Muscle of arm (tissue), 1 donor: ENCODE measurements at regions not wholly inside any gene's neighbourhood (a gene's known extent, or its start where the extent isn't known, plus 50 kb on each side); places are given as distances from the start of the nearest gene placed in this dataset.
"Not testable (repeated sequence)": the region's sequence is repeated elsewhere in the genome, so short reads cannot be mapped to it uniquely, and the experiment has no call there.

Source experiments
- DNase-seq: peaks from one replicate; pipeline ENCODE4 v3.0.0-alpha.2; 2013

DNA sequence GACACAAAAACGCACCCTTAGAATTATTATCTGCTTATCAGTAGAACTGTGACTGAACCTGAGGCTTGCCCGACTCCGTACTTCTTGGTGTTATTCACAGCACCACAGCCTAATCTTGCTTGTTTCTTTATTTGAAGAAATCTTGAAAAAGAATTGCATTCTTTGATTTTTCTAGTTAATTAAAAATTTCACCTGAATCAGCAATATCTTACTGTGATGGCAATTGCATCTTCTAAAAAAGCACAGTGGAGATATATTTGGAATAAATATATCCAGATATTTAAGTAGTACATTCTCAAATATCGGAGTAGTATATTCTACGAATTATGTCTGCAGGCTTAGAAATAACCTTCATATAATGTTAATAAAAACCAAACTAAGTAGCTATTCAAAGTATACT is 90.1 kb upstream of the LYSMD4 start:
- no peak for DNase-seq

DNA sequence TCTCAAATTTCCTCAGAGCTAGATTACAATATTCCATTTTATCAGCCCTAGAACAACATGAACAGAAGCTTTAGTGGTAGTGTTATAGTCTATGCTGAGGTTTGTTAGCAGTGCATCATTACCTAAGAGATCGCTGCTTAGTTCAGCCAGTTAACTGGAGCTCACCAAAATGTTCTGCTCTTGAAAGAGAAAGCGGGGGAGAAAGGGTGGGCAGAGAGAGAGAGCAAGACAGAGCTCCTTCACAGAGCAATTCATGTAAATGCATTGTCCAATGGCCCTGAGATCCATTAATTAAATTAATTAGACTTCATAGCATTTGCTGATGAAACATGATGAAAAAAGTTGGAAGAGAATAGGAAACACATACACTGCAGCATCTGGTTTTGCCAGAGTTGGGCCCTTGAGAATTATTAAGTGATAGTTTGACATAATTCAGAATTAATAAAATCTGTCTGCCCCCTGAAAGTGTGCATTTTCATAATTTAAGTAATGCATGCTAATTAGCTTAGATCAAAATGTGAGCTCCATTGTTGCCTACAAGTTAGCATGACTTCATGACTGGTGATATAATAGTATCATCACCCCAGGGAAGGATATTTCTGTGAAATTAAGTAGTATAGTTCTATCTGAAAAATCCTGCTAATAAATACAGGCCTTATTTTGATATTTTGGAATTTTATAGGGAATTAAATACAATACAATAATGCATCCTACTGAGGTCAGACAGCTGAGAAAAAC is 86.9 kb upstream of the LYSMD4 start:
- DNase-seq = no peak

DNA sequence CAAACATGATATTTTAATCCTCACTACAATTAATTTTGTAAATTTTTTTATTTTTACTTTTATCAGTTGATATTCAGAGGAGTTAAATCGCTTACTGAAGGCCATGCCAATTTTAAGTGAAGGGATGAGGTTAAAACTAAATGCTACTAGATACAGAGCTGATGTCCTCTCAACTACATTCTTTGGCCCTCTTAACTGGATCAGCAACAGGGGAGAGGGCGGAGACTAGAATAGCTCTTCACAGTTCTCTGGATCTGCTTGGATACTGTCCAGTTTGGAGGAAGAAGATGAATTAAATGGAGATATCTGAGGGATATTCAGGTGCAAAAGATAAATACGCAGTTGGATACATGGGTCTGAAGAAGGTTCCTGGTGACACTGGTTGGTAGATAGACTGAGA is 85.6 kb upstream of the LYSMD4 start:
- DNase-seq = no peak

DNA sequence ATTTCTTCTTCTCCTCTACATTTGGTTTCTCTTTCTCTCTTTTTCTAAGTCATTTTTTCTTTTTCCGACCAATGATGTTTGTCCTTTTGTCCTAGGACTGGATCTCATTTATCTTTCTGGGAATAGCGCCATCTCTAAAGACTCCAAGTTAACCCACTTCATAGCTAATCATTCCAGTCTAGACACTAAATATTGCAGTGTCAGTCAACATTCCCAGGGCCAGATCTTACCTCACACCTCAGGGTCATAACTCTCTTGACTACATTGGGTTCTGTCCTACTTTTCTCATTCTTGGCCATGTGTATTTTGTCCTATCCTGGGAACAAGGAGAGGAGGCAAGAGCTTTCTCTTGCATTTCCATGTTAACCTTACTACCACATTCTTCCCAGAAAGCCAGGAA is 83.6 kb upstream of the LYSMD4 start:
- not testable (repeated sequence) for DNase-seq

DNA sequence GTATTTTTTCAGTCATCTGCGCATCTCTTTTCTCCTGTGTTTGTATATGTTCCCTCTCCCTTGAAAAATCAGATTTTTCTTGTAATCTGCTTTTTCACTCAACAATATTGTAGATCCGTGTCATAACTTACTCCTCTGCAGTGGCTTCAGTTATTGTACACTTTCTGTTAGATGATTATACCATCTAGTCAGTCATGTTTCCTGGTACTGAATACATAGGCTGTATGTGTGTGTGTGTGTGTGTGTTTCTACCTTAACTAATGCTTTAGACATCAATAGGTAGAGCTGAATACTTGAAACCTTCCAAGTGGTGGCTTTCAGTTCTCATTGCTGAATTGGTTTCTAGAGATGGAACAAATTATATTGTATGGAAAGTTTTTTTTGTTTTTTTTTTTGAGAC is 77.4 kb upstream of the LYSMD4 start:
- DNase-seq = not testable (repeated sequence)

DNA sequence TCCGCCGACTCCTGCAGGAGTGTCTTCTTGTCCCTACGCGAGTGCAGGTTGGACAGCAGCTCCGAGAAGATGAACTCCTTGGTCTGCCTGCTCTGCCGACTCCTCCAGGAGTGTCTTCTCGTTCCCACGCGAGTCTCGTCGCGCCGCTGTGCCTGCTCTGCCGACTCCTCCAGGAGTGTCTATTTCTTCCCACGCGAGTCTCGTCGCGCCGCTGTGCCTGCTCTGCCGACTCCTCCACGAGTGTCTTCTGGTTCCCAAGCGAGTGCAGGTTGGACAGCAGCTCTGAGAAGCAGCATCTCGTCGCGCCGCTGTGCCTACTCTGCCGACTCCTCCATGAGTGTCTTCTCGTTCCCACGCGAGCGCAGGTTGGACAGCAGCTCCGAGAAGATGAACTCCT is 66.6 kb upstream of the LYSMD4 start:
- not testable (repeated sequence) for DNase-seq

DNA sequence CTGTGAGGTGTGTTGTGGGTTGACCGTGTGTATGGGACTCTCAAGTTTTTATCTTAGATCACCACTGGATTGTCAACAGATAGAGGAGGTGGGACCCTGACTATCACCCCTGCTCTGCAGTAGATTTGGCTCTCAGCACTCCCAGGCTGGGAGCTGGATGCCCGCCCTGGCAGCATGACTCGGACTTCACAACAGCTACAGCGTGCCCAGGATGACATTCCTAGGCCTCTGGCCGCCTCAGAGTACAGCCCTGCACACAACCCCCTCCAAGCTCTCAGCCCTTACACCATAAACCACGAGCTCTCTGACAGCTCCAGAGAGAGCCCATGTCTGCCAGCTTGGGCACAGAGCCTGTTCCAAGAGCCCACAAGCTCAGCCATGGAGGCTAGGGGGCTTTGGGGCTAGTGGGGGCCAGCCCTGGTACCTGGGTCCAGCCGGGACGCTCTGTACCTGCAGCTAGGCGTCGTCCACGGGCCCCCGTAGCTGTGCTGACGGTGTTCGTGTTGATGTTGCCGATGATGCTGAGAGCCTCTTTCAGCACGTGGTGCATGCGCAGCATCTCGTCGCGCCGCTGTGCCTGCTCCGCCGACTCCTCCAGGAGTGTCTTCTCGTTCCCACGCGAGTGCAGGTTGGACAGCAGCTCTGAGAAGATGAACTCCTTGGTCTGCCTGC is 66.1 kb upstream of the LYSMD4 start:
- not testable (repeated sequence) for DNase-seq

DNA sequence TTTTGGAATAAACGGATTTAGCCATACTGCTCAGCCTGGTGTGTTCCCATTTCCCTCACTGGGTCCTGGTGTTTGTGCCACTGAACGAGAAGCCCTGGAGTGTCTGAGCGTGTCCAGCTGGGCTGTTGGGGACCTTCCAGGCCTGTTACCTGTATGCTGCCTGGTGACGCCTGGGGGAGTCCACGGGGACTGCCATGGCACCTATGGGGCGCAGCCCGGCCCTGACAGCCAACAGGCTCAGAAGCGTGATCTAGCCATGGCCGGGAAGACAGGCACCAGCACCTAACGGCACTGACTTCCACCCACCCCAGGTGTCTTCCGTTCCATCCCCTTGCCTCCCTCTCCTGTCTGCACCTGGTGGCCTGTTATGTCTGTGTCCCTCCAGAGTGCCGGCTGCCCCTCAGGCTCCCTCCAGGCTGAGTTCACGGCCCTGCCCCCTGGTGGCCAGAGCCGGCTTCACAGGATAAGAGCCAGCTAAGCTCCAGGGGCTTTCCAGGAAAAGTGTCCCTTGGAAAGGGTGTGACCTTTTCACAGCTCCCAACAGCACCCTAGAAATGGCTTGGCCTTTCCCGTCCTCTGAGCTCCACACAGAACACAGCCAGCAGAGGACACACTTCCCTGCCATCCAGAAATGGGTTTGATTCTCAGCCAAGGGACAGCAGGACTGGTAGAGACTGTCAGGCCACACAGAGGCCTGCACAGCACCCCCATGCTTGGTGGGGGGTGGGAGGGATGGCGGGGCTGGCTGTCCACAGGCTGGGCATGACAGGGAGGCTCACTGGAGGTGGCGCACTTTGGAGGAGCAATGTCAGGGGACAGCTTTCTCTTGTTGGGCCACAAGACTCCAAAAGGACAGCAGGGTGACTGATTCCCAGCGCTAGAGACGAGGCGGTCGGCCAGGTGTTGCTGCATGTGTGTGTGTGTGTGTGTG is 64.0 kb upstream of the LYSMD4 start:
- not testable (repeated sequence) for DNase-seq

DNA sequence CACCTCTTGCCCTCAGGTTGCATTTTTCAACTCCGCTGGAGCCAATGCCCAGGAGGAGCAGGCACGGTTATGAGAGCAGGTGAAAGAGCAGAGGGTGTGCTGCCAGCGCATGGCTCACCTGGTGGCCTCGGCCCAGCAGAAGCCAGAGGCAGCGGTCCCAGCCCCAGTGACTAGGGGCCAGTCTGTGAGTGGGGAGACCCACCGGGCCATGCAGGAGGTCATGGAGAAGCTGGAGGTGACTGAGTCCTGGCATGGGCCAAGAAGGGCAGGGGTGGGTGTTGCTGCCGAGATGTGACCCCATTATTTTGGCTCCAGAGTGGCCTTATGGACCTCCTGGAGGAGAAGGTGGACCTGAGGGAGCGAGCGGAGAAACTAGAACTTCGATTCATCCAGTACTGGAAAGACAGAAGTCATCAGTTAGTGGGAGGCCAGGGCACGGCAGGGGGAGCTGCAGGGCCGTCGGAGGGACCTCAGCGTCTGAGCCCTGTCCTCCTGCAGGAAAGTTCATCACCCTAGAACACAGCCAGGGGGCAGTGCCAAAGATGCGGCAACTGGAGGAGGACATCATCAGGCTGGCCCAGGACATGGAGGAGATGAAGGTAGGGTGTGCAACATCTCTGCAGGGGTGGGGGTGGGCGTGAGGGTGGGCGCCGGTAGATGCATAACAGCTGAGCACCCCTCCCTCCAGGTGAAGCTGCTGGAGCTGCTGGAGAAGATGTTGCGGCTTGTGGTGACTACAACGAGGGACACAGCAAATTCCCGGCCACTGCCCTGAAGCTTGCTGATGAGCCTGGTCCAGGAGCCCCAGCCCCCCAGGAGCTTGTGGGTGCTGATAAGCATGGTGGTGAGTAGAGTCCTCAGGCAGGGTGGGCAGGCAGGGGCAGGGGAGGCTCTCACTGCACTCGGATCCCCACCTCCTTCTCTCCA is 58.9 kb upstream of the LYSMD4 start:
- not testable (repeated sequence) for DNase-seq

DNA sequence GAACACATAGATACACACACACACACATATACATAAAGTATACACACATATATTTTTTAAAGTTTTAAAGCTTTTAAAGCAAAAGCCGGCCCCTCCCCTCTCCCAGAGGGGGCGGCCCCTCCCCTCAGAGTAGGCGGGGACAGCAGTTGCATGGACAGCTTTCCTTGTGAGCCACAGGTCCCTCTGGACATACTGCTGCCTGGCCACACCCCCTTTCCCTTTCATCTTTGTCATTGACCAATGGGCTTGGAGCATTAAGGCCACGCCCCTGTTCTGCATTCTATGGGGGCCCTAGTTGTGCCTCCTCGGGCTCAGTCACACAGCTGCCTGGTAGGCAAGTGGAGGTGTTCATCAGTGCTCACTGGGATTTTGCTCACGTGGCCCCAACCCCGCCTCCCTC is 57.5 kb upstream of the LYSMD4 start:
- not testable (repeated sequence) for DNase-seq

DNA sequence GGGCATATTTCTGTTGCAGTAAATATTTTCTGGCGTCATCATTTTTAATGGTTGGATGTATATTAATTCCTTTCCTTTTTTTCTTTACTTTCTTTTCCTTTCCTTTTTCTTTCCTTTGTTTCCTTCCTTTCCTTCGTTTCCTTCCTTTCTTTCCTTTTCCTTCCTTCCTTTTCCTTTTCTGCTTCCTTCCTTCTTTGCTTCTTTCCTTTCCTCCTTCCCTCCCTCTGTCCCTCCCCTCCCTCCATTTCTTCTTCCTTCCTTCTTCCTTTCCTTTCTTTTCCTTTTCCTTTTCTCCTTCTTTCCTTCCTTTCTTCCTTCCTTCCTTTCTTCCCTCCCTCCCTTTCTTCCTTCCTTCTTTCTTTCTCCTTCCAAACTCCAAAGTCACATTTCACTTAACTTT is 54.9 kb upstream of the LYSMD4 start:
- DNase-seq = no peak

DNA sequence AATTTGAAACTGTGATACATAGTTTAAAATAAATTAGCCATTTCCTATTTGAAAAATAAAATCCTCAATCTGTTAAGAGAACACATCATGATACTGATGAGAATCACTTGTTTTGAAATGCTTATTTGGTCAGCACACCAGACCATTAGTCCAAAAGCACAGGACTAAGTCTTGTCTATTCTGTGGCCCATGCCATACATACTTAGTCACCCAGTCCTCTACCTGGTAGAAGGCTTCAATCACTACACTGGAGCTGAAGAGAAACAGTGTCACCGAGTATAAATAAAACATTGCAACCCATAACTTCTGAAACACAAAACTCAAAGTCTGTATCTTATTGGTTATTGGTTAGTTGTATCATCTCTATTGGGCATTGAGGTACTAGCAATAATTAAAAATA is 51.6 kb upstream of the LYSMD4 start:
- DNase-seq = not testable (repeated sequence)

DNA sequence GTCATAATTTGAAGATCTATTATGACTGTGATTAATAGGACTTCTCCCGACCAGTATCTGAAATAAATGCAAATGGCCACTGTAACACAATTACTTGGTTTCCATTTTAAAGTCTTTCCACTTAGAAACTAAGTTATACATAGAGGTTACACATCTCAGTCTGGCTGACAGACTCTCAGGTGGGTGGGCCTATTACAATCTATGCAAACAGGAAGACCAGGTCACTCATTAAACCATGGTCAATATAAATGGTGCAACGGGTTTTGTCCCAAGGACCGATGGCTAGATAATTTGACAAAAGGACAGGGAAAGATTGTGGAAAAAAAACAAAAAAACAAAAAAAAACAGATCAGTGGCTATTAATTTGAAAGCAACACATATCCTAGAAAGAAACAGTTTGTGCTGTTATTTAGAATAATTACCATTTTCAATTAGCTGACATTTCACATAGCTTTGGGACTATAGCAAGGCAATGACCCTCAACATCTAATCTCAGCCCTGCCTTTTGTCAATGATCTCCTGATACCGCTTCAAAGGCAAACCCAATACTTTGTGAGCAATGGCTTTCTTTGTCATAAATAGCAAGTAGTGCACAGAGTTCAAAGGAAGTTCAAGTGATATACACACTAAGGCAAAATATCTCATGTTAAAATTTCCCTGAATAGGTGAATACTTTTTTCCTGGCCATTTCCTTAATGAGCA is 50.8 kb upstream of the LYSMD4 start:
- not testable (repeated sequence) for DNase-seq
